Glutamatergic neuron (in vitro differentiated cells): ENCODE measurements at regions not wholly inside any gene's neighbourhood (a gene's known extent, or its start where the extent isn't known, plus 50 kb on each side); places are given as distances from the start of the nearest gene placed in this dataset.

Experiments used
- DNase-seq: peaks from one replicate; pipeline ENCODE4 v3.0.0; 2022
- H3K27ac Mint-ChIP-seq: one replicate; pipeline ENCODE4 v1.8.0; 2020; ENCODE audit warnings: mild to moderate bottlenecking, mixed read lengths, inconsistent platforms; ENCODE audit not compliant: unreplicated experiment
- H3K27me3 Mint-ChIP-seq: one replicate; pipeline ENCODE4 v1.8.0; 2020; ENCODE audit warnings: mild to moderate bottlenecking, moderate library complexity, mixed read lengths, inconsistent platforms; ENCODE audit not compliant: unreplicated experiment
- H3K36me3 Mint-ChIP-seq: one replicate; pipeline ENCODE4 v1.8.0; 2020; ENCODE audit warnings: mild to moderate bottlenecking, mixed read lengths, inconsistent platforms; ENCODE audit not compliant: unreplicated experiment
- H3K4me1 Mint-ChIP-seq: one replicate; pipeline ENCODE4 v1.8.0; 2020; ENCODE audit warnings: mild to moderate bottlenecking, low read depth, mixed read lengths, inconsistent platforms; ENCODE audit not compliant: unreplicated experiment
- H3K4me3 Mint-ChIP-seq: one replicate; pipeline ENCODE4 v1.8.0; 2020; ENCODE audit warnings: mild to moderate bottlenecking, mixed read lengths, inconsistent platforms; ENCODE audit not compliant: unreplicated experiment
- H3K9me3 Mint-ChIP-seq: one replicate; pipeline ENCODE4 v1.8.0; 2020; ENCODE audit warnings: mild to moderate bottlenecking, moderate library complexity, mixed read lengths, inconsistent platforms; ENCODE audit not compliant: unreplicated experiment
- CTCF ChIP-seq: fragments of 200-600 bp; sonication (generic); IDR thresholded peaks from one replicate; pipeline ENCODE4 v1.5.0; 2021; ENCODE audit not compliant: partially characterized antibody, unreplicated experiment

GRCh38 chr2:167386694-167387093 lies 498.4 kb downstream of the XIRP2 start:
- TF ChIP-seq CTCF, result no peak
- Mint-ChIP-seq H3K27ac (no peak overlapping the region), H3K27me3 (no peaks in the 10 kb centered on the region), H3K9me3 (peaks cover 2% of the 10 kb centered on the region), H3K4me1 (no peaks in the 10 kb centered on the region), H3K4me3 (no peak overlapping the region), H3K36me3 (no peaks in the 10 kb centered on the region)
- DNase-seq, result no peak

GRCh38 chr2:167383610-167384194 lies 495.4 kb downstream of the XIRP2 start:
- H3K4me3 Mint-ChIP-seq, result no peak overlapping the region
- no peaks in the 10 kb centered on the region for H3K4me1 Mint-ChIP-seq
- no peak overlapping the region for H3K27ac Mint-ChIP-seq
- H3K36me3 Mint-ChIP-seq, result no peaks in the 10 kb centered on the region
- TF ChIP-seq CTCF, result no peak
- H3K9me3 Mint-ChIP-seq, result no peaks in the 10 kb centered on the region
- no peaks in the 10 kb centered on the region for H3K27me3 Mint-ChIP-seq
- no peak for DNase-seq

- Mint-ChIP-seq H3K36me3 (no peaks in the 10 kb centered on the region), H3K4me3 (no peak overlapping the region), H3K9me3 (no peaks in the 10 kb centered on the region), H3K4me1 (no peaks in the 10 kb centered on the region), H3K27me3 (no peaks in the 10 kb centered on the region), H3K27ac (no peak overlapping the region)
- no peak for TF ChIP-seq CTCF
- no peak for DNase-seq
Observed at GRCh38 chr2:167381349-167381748, 493.1 kb downstream of the XIRP2 start.

- Mint-ChIP-seq H3K36me3 (no peaks in the 10 kb centered on the region), H3K4me1 (no peaks in the 10 kb centered on the region), H3K27me3 (no peaks in the 10 kb centered on the region), H3K27ac (no peak overlapping the region), H3K9me3 (no peaks in the 10 kb centered on the region), H3K4me3 (no peak overlapping the region)
- no peak for TF ChIP-seq CTCF
- DNase-seq, result no peak
Observed at GRCh38 chr2:167380555-167380954, 492.3 kb downstream of the XIRP2 start.

DNA sequence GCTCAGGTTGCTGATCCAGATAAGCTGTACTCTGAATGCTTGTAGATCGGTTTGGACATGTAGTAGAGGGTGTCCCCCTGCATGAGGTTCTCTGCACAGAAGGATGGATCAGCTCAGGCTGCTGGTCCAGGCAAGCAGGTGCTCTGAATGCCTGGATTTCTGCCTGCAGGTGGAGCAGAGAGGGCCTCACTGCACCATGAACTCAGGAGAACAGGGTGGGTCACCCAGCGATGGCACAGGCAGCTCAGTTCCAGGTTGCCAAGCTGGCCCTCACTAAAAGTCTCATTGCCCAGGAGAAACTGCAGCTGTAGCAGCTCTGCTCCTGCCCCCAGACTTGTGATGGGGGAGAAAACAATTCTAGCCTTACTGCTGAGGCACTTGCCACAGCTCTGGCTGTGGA lies 491.8 kb downstream of the XIRP2 start:
- no peaks in the 10 kb centered on the region for H3K4me1 Mint-ChIP-seq

More for the DNA sequence above, 491.8 kb downstream of the XIRP2 start:
- no peaks in the 10 kb centered on the region for H3K36me3 Mint-ChIP-seq
- TF ChIP-seq CTCF, result no peak
- no peaks in the 10 kb centered on the region for H3K9me3 Mint-ChIP-seq
- no peak for DNase-seq
- no peaks in the 10 kb centered on the region for H3K27me3 Mint-ChIP-seq
- H3K27ac Mint-ChIP-seq, result no peak overlapping the region
- H3K4me3 Mint-ChIP-seq, result no peak overlapping the region
